Naive thymus-derived CD4-positive, alpha-beta T cell (primary cell): ENCODE measurements at regions not wholly inside any gene's neighbourhood (a gene's known extent, or its start where the extent isn't known, plus 50 kb on each side); places are given as distances from the start of the nearest gene placed in this dataset.

Experiments
- ATAC-seq: fragments of 150-1000 bp; cut with Tn5 transposase; 2 replicates; pipeline ENCODE4 v1.10.0; 2021; ENCODE audit warnings: mild to moderate bottlenecking, moderate library complexity
- CTCF ChIA-PET: fragments of 350-600 bp; sonication (Branson Sonifier 250); formaldehyde crosslinking; loops from one replicate; lab custom pipeline; 2021; ENCODE audit warnings: antibody characterized with exemption; lab: Charles Lee
- POLR2A ChIA-PET: fragments of 350-600 bp; sonication (Branson Sonifier 250); formaldehyde crosslinking; loops from one replicate; lab custom pipeline; 2021; ENCODE audit warnings: antibody characterized with exemption, inconsistent platforms; lab: Charles Lee
- DNase-seq, 9 donors: peaks; one replicate each; pipeline versions ENCODE4 v3.0.0 to v3.0.0-alpha.2; 2020 to 2022; ENCODE audit warnings: mixed read lengths in 1 of 9
- H3K27ac ChIP-seq: one replicate; pipeline ENCODE4 v1.7.0; 2013; ENCODE audit warnings: mild to moderate bottlenecking, low read depth, low read length, moderate library complexity
- H3K27me3 ChIP-seq, 2 donors: one replicate each; pipeline ENCODE4 v1.7.0; 2013; ENCODE audit warnings: low read length in 2 of 2, mild to moderate bottlenecking in 2 of 2, moderate library complexity in 2 of 2; ENCODE audit not compliant: control insufficient read depth in 2 of 2, insufficient read depth in 2 of 2
- H3K36me3 ChIP-seq, 3 experiments: 1 replicate in 2 of 3; 2 replicates in 1 of 3; pipeline ENCODE4 v1.7.0; 2013; ENCODE audit warnings: low read length in 3 of 3, mild to moderate bottlenecking in 3 of 3, moderate library complexity in 1 of 3; ENCODE audit not compliant: insufficient read depth in 3 of 3, control insufficient read depth in 2 of 3
- H3K4me1 ChIP-seq, 2 donors: one replicate each; pipeline ENCODE4 v1.7.0; 2013; ENCODE audit warnings: low read length in 2 of 2, mild to moderate bottlenecking in 2 of 2, moderate library complexity in 1 of 2; ENCODE audit not compliant: control insufficient read depth in 2 of 2, insufficient read depth in 2 of 2
- H3K4me3 ChIP-seq: 2 replicates; pipeline ENCODE4 v1.7.0; 2013; ENCODE audit warnings: mild to moderate bottlenecking, low read length
- H3K9me3 ChIP-seq, 3 experiments: 1 replicate in 2 of 3; 2 replicates in 1 of 3; pipeline ENCODE4 v1.7.0; 2013; ENCODE audit warnings: low read length in 3 of 3; ENCODE audit not compliant: control insufficient read depth in 2 of 3
- H3K27ac Mint-ChIP-seq, 9 donors: one replicate each; pipeline ENCODE4 v1.8.0; 2020 to 2022; ENCODE audit warnings: mixed read lengths in 9 of 9, mild to moderate bottlenecking in 8 of 9, moderate library complexity in 5 of 9, inconsistent platforms in 2 of 9
- H3K27me3 Mint-ChIP-seq, 5 donors: one replicate each; pipeline ENCODE4 v1.8.0; 2021 to 2022; ENCODE audit warnings: mixed read lengths in 5 of 5, mild to moderate bottlenecking in 1 of 5
- H3K36me3 Mint-ChIP-seq, 5 donors: one replicate each; pipeline ENCODE4 v1.8.0; 2020 to 2022; ENCODE audit warnings: mixed read lengths in 5 of 5, mild to moderate bottlenecking in 3 of 5, inconsistent platforms in 1 of 5
- H3K4me1 Mint-ChIP-seq, 7 donors: one replicate each; pipeline ENCODE4 v1.8.0; 2020 to 2022; ENCODE audit warnings: mixed read lengths in 7 of 7, mild to moderate bottlenecking in 3 of 7, inconsistent platforms in 1 of 7
- H3K4me3 Mint-ChIP-seq, 10 donors: one replicate each; pipeline ENCODE4 v1.8.0; 2020 to 2022; ENCODE audit warnings: mild to moderate bottlenecking in 10 of 10, mixed read lengths in 10 of 10, moderate library complexity in 6 of 10, inconsistent platforms in 2 of 10
- H3K9me3 Mint-ChIP-seq, 11 donors: one replicate each; pipeline ENCODE4 v1.8.0; 2020 to 2022; ENCODE audit warnings: mixed read lengths in 11 of 11, mild to moderate bottlenecking in 4 of 11, inconsistent platforms in 1 of 11, moderate library complexity in 1 of 11
- intact Hi-C, 2 donors: fragments of 100-400 bp; cut with micrococcal nuclease; formaldehyde crosslinking; loops; one replicate each; pipeline ENCODE4 v1.15.1; 2023

DNA sequence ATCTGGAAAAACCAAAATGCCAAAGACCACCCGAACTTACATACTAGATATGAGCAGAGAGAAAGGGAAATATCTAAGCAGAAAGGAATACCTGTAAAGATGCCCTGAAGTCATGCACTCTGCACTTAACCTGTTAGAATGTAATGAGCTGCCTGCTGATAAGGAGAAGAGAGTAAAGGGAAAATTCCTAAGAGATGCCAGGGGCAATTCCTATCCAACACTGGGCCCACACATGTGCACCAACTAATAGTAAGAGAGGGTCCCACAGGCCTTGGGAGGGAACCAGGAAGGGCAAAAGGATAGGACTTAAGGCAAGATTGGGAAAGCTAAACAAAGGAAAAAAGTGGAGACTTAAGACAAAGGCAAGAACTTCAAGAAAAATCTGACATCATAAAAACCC is 189.5 kb downstream of the NSUN3 start:
- CTCF ChIA-PET: no interaction called here
- DNase-seq (no peak), ATAC-seq (no peak)
- H3K27ac Mint-ChIP-seq: no peak overlapping the region
- Histone ChIP-seq H3K4me1 (no peaks in the 10 kb centered on the region), H3K4me3 (no peak overlapping the region), H3K27me3 (no peaks in the 10 kb centered on the region), H3K27ac (no peak overlapping the region), H3K36me3 (no peaks in the 10 kb centered on the region), H3K9me3 (no peaks in the 10 kb centered on the region)
- H3K36me3 Mint-ChIP-seq: no peaks in the 10 kb centered on the region
- intact Hi-C loops: no loop called here
- H3K9me3 Mint-ChIP-seq: no peaks in the 10 kb centered on the region
- H3K4me3 Mint-ChIP-seq: no peak overlapping the region
- peaks cover 0 to 3% (median 0%) of the 10 kb centered on the region in 7 donors for H3K4me1 Mint-ChIP-seq
- POLR2A ChIA-PET: no interaction called here
- peaks cover 0 to 23% (median 13%) of the 10 kb centered on the region in 5 donors for H3K27me3 Mint-ChIP-seq

DNA sequence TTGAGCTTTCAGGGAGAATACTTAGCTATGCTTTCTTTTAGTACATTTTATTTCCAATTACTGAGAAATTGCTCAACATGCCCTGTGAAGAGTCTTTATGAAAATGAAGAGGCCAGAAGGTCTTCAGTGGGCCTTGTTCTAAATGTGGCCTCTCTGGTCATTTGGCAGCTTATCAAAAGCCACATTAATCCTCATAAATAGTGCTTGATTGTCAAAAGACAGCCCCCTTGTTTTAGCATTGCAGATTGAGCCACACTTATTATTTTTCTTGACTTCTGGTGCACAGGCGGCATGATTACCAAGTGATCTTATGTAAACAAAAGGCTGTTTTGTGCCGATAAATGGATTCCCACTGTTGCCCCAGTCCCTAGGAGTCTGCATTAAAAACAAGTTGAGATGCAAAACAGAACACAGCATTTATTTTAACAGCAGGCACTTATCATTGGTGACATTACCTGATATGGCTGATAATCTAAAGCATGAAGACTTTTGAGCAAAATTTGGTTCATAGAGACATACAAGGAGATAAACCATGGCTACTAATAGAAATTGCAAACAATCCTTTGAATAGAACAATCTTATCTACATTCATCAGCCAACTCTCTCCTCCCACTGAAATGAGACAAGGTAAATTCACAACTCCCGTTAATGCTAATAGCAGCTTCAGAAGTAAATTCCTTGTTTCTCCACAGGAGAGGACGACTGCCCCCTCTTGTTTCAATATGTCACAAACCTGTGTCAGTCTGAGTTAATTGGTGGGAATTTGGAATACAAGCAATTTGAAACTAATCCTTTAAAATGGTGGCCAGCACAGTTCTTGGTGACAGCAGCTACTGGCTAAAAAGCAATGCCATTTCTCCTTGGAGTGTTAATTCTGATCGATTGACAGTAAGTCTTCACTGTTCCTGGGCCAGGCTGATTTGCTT is 194.3 kb downstream of the NSUN3 start:
- DNase-seq: no peak
- no peaks in the 10 kb centered on the region for H3K4me1 Mint-ChIP-seq

DNA sequence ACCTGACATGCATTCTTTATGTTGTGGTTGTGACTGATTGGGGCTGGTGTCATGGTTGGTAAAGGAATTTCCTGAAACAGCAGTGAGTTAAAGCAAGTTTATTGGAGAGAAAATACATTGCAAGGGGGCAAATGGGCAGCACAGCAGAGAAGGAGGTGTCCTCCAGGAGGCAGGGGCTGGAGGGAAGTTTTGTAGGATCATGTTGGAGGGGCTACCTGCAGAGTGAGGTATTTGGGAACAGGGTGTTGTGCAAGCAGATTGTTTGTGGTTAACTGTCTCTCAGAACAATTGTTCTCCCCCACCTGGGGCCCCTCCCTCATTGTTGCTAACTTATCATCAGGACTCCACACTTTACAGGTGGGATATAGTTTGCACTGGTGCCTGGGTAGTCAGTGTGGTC is 196.0 kb downstream of the NSUN3 start:
- H3K4me1 Mint-ChIP-seq: no peaks in the 10 kb centered on the region
- ATAC-seq: no peak
- H3K27ac Mint-ChIP-seq: peak overlapping the region in 1 of 9 donors; percentile 39
- no peaks in the 10 kb centered on the region for H3K36me3 ChIP-seq
- no peak overlapping the region for H3K4me3 Mint-ChIP-seq
- H3K27me3 ChIP-seq: no peaks in the 10 kb centered on the region
- no peak overlapping the region for H3K4me3 ChIP-seq
- H3K4me1 ChIP-seq: no peaks in the 10 kb centered on the region
- ChIA-PET CTCF (no interaction called here), POLR2A (no interaction called here)
- H3K27ac ChIP-seq: no peak overlapping the region
- no peaks in the 10 kb centered on the region for H3K36me3 Mint-ChIP-seq
- H3K9me3 Mint-ChIP-seq: peaks cover 0 to 6% (median 0%) of the 10 kb centered on the region in 11 donors
- no peaks in the 10 kb centered on the region for H3K9me3 ChIP-seq
- H3K27me3 Mint-ChIP-seq: peaks cover 0 to 15% (median 12%) of the 10 kb centered on the region in 5 donors
- intact Hi-C loops: no loop called here
- no peak for DNase-seq

More for the DNA sequence above, 194.3 kb downstream of the NSUN3 start:
- Histone ChIP-seq H3K9me3 (no peaks in the 10 kb centered on the region), H3K4me1 (no peaks in the 10 kb centered on the region), H3K4me3 (no peak overlapping the region), H3K27ac (no peak overlapping the region), H3K27me3 (no peaks in the 10 kb centered on the region), H3K36me3 (no peaks in the 10 kb centered on the region)
- intact Hi-C loops: no loop called here
- H3K27ac Mint-ChIP-seq: no peak overlapping the region
- CTCF ChIA-PET: no interaction called here
- peaks cover 0 to 15% (median 12%) of the 10 kb centered on the region in 5 donors for H3K27me3 Mint-ChIP-seq
- ATAC-seq: no peak
- POLR2A ChIA-PET: no interaction called here
- no peaks in the 10 kb centered on the region for H3K36me3 Mint-ChIP-seq
- H3K4me3 Mint-ChIP-seq: no peak overlapping the region
- H3K9me3 Mint-ChIP-seq: peaks cover 0 to 6% (median 0%) of the 10 kb centered on the region in 11 donors

DNA sequence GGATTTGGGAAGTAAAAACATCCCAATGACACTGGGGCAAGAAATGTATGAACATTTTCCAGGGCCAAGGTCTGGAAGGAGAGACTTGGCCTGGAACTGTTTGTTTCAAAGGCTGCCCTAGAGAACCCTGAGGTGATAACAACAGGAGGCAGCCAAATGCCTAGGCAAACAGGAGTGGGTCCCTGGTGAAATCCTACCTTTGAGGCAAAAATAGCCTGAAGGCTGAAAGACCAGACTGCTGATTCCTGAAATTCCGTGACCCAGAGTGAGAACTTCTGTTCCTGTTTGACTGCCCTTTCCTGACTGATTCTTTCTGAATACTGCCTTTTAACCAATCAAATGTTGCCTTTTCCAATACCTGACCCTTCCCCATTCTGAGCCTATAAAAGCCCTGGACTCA is 196.4 kb downstream of the NSUN3 start:
- POLR2A ChIA-PET: no interaction called here
- Mint-ChIP-seq H3K36me3 (no peaks in the 10 kb centered on the region), H3K9me3 (peaks cover 0 to 6% (median 0%) of the 10 kb centered on the region in 11 donors), H3K27me3 (peaks cover 0 to 15% (median 12%) of the 10 kb centered on the region in 5 donors), H3K4me3 (no peak overlapping the region), H3K4me1 (no peaks in the 10 kb centered on the region), H3K27ac (no peak overlapping the region)
- ATAC-seq (no peak), DNase-seq (no peak)
- no peaks in the 10 kb centered on the region for H3K9me3 ChIP-seq
- no peak overlapping the region for H3K27ac ChIP-seq
- no peaks in the 10 kb centered on the region for H3K27me3 ChIP-seq
- intact Hi-C loops: no loop called here
- H3K36me3 ChIP-seq: no peaks in the 10 kb centered on the region
- H3K4me3 ChIP-seq: no peak overlapping the region
- H3K4me1 ChIP-seq: no peaks in the 10 kb centered on the region
- CTCF ChIA-PET: no interaction called here

DNA sequence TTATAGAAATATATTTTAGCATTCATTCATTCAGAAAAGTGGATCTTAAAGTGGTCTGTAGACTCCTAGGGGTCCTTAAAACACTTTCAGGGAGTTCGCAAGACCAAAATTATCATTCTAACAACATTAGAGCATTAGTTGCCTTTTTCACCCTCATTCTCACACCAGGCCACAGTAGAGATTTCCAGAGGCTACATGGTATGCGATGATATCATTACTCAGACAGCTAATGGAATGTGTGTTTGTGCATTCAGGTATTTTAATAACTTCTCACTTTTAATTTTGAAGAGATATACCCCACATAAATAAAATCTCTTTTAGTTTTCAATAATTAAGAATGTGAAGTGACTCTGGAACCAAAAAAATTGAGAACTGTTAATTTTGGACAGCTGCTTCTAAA is 206.9 kb downstream of the NSUN3 start:
- POLR2A ChIA-PET: no interaction called here
- DNase-seq (no peak), ATAC-seq (no peak)
- Histone ChIP-seq H3K4me3 (no peak overlapping the region), H3K27me3 (no peaks in the 10 kb centered on the region), H3K36me3 (no peaks in the 10 kb centered on the region), H3K27ac (no peak overlapping the region), H3K9me3 (no peaks in the 10 kb centered on the region), H3K4me1 (no peaks in the 10 kb centered on the region)
- H3K27ac Mint-ChIP-seq: no peak overlapping the region
- no peaks in the 10 kb centered on the region for H3K36me3 Mint-ChIP-seq
- CTCF ChIA-PET: no interaction called here
- intact Hi-C loops: no loop called here
- peaks cover 0 to 3% (median 0%) of the 10 kb centered on the region in 11 donors for H3K9me3 Mint-ChIP-seq
- no peaks in the 10 kb centered on the region for H3K4me1 Mint-ChIP-seq
- peaks cover 0 to 4% (median 0%) of the 10 kb centered on the region in 5 donors for H3K27me3 Mint-ChIP-seq
- no peak overlapping the region for H3K4me3 Mint-ChIP-seq

DNA sequence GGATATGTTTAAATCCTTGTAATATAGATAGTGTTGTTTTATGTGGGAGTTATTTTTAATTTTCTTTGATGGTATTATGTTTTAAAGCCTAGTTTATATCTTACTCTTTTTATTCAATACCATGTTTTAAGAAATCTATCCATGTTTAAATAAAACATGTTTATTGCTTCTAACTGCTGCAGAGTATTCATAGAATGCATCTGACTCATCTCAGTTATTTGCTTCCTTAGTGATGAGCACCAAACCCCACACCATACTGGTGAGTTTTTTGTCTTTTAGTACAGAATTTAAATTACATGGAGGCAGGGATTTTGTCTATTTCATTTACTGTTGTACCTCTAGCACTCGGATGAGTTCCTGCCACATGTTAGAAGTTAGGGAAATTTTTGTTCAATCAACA is 209.2 kb downstream of the NSUN3 start:
- Mint-ChIP-seq H3K27ac (no peak overlapping the region), H3K27me3 (peaks cover 0 to 5% (median 0%) of the 10 kb centered on the region in 5 donors), H3K36me3 (no peaks in the 10 kb centered on the region), H3K4me1 (no peaks in the 10 kb centered on the region), H3K9me3 (peaks cover 0 to 3% (median 0%) of the 10 kb centered on the region in 11 donors), H3K4me3 (no peak overlapping the region)
- intact Hi-C loops: no loop called here
- no peaks in the 10 kb centered on the region for H3K9me3 ChIP-seq
- H3K36me3 ChIP-seq: no peaks in the 10 kb centered on the region
- ATAC-seq (no peak), DNase-seq (no peak)
- H3K27me3 ChIP-seq: no peaks in the 10 kb centered on the region
- no peak overlapping the region for H3K4me3 ChIP-seq
- ChIA-PET CTCF (no interaction called here), POLR2A (no interaction called here)
- no peak overlapping the region for H3K27ac ChIP-seq
- H3K4me1 ChIP-seq: no peaks in the 10 kb centered on the region

DNA sequence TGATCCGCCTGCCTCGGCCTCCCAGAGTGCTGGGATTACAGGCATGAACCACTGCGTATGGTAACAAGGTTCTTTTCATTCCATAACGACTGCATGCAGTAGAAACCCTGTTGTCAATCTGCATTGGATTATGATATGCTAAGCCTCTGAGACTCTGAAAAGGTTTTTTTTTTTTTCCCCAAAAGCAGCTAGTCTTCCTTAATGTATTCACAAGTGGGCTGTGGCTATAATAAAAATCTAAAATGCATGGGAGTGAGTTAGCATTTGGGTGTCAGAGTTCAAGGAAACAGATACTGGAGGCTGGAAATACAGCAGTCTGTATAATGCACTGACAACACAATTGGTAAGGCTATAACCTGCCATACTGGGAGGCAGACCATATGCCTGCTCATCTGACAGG is 218.1 kb downstream of the NSUN3 start:
- Mint-ChIP-seq H3K36me3 (no peaks in the 10 kb centered on the region), H3K27ac (no peak overlapping the region), H3K4me3 (no peak overlapping the region), H3K9me3 (peaks cover 0 to 6% (median 0%) of the 10 kb centered on the region in 11 donors), H3K4me1 (peaks cover 0 to 2% (median 0%) of the 10 kb centered on the region in 7 donors), H3K27me3 (peaks cover 0 to 7% (median 0%) of the 10 kb centered on the region in 5 donors)
- Histone ChIP-seq H3K27ac (no peak overlapping the region), H3K9me3 (no peaks in the 10 kb centered on the region), H3K27me3 (no peaks in the 10 kb centered on the region), H3K4me3 (no peak overlapping the region), H3K4me1 (no peaks in the 10 kb centered on the region), H3K36me3 (no peaks in the 10 kb centered on the region)
- ChIA-PET POLR2A (no interaction called here), CTCF (interaction anchor here (0.7 kb wide), 1 partner anchor 29 kb away, joined by 3 read pairs; no protein-coding TSS in a partner anchor)
- intact Hi-C loops: no loop called here
- no peak for DNase-seq
- no peak for ATAC-seq
